Keratinocyte (primary cell): ENCODE measurements at regions not wholly inside any gene's neighbourhood (a gene's known extent, or its start where the extent isn't known, plus 50 kb on each side); places are given as distances from the start of the nearest gene placed in this dataset.

Experiments used
- DNase-seq: peaks from one replicate; pipeline ENCODE4 v3.0.0-alpha.2; 2011; ENCODE audit warnings: low read depth, missing footprints, low spot score
- FAIRE-seq: peaks from 2 replicates; lab custom pipeline; 2011; peaks lifted over from hg19 to GRCh38; lab: Jason Lieb, UNC
- H2AFZ ChIP-seq: 2 replicates; pipeline ENCODE4 v1.6.0; 2012; ENCODE audit warnings: low read length, control low read depth, inconsistent platforms; ENCODE audit not compliant: control insufficient read depth
- H3K27ac ChIP-seq: 2 replicates; pipeline ENCODE4 v1.5.1; 2011; ENCODE audit warnings: low read length; ENCODE audit not compliant: control insufficient read depth, insufficient read depth
- H3K27me3 ChIP-seq: 3 replicates; pipeline ENCODE4 v1.6.0; 2011; ENCODE audit warnings: low read length; ENCODE audit not compliant: control insufficient read depth, insufficient read depth; ENCODE audit errors: extremely low read depth
- H3K36me3 ChIP-seq, 2 experiments: 2 replicates in 1 of 2; 3 replicates in 1 of 2; pipeline ENCODE4 v1.5.1; 2011; ENCODE audit warnings: low read length in 2 of 2, mild to moderate bottlenecking in 1 of 2; ENCODE audit not compliant: control insufficient read depth in 2 of 2, insufficient read depth in 2 of 2; ENCODE audit errors: extremely low read depth in 1 of 2
- H3K4me1 ChIP-seq: 3 replicates; pipeline ENCODE4 v1.5.1; 2011; ENCODE audit warnings: low read length; ENCODE audit not compliant: control insufficient read depth, insufficient read depth; ENCODE audit errors: extremely low read depth
- H3K4me2 ChIP-seq: 3 replicates; pipeline ENCODE4 v1.6.0; 2011; ENCODE audit warnings: low read depth, low read length; ENCODE audit not compliant: control insufficient read depth, insufficient read depth; ENCODE audit errors: extremely low read depth
- H3K4me3 ChIP-seq, 3 experiments: fragments of 200-600 bp in 1 of 3; sonication (generic) in 1 of 3; 2 replicates in 2 of 3; 3 replicates in 1 of 3; pipeline ENCODE4 v1.5.1; 2011 to 2016; ENCODE audit warnings: low read length in 3 of 3, mild to moderate bottlenecking in 3 of 3, control low read depth in 2 of 3, inconsistent platforms in 1 of 3, low read depth in 1 of 3, mixed read lengths in 1 of 3, mixed run types in 1 of 3, moderate library complexity in 1 of 3; ENCODE audit not compliant: control insufficient read depth in 2 of 3, insufficient read depth in 2 of 3; ENCODE audit errors: extremely low read depth in 1 of 3
- H3K79me2 ChIP-seq: 2 replicates; pipeline ENCODE4 v1.6.0; 2012; ENCODE audit warnings: low read length; ENCODE audit not compliant: control insufficient read depth, insufficient read depth
- H3K9ac ChIP-seq: 3 replicates; pipeline ENCODE4 v1.6.0; 2011; ENCODE audit warnings: low read length; ENCODE audit not compliant: control insufficient read depth, insufficient read depth; ENCODE audit errors: extremely low read depth
- H3K9me1 ChIP-seq: 3 replicates; pipeline ENCODE4 v1.6.0; 2011; ENCODE audit warnings: low read length; ENCODE audit not compliant: control insufficient read depth, insufficient read depth; ENCODE audit errors: extremely low read depth
- H3K9me3 ChIP-seq: 2 replicates; pipeline ENCODE4 v1.5.1; 2012; ENCODE audit warnings: low read depth, low read length; ENCODE audit not compliant: control insufficient read depth
- H4K20me1 ChIP-seq: 3 replicates; pipeline ENCODE4 v1.6.0; 2011; ENCODE audit warnings: low read length; ENCODE audit not compliant: control insufficient read depth, insufficient read depth; ENCODE audit errors: extremely low read depth
- CTCF ChIP-seq, 3 experiments: IDR thresholded peaks in 1 of 3; conservative IDR thresholded peaks in 1 of 3; optimal IDR thresholded peaks in 1 of 3; 2 replicates in 2 of 3; 3 replicates in 1 of 3; pipeline versions ENCODE3 to v1.5.1; 2011; ENCODE audit warnings: low read length in 3 of 3, mild to moderate bottlenecking in 3 of 3, moderate library complexity in 2 of 3, control low read depth in 1 of 3, inconsistent platforms in 1 of 3; ENCODE audit not compliant: insufficient read depth in 2 of 3; ENCODE audit errors: extremely low read depth in 1 of 3
- EZH2 ChIP-seq: IDR thresholded peaks from one replicate; pipeline ENCODE4 v1.6.1; 2012; ENCODE audit warnings: inconsistent platforms, mild to moderate bottlenecking, low read length, moderate library complexity
- dilution Hi-C: fragments of 300-500 bp; cut with MboI; formaldehyde crosslinking; loops from one replicate; pipeline ENCODE4 v1.7.0; 2020; ENCODE audit warnings: low sequenced_read_pairs; ENCODE audit not compliant: extremely low pct_ligation_motif_present

GRCh38 chr13:59504407-59504806 lies 659.3 kb downstream of the DIAPH3 start:
- H3K27me3 ChIP-seq, result no peaks in the 10 kb centered on the region
- DNase-seq (no peak), FAIRE-seq (no peak)
- H3K9me3 ChIP-seq, result no peaks in the 10 kb centered on the region
- no peak overlapping the region for H3K27ac ChIP-seq
- H3K4me1 ChIP-seq, result no peaks in the 10 kb centered on the region
- H4K20me1 ChIP-seq, result no peaks in the 10 kb centered on the region
- no peaks in the 10 kb centered on the region for H3K79me2 ChIP-seq
- no peaks in the 10 kb centered on the region for H3K9me1 ChIP-seq
- H3K4me3 ChIP-seq, result no peak overlapping the region
- no peaks in the 10 kb centered on the region for H3K36me3 ChIP-seq
- no peak overlapping the region for H3K9ac ChIP-seq
- H3K4me2 ChIP-seq, result no peak overlapping the region
- H2AFZ ChIP-seq, result no peak overlapping the region
- TF ChIP-seq CTCF (optimal IDR thresholded peaks at IDR 0.05 in 1 of 3, IDR thresholded peaks at IDR 0.05 in 1 of 3, conservative IDR thresholded peaks at IDR 0.05 in 1 of 3; ENCODE audit: extremely low read depth in 1 of 3, insufficient read depth in 2 of 3, low read length in 3 of 3), result no peak
- TF ChIP-seq EZH2, result no peak
- dilution Hi-C loops, result no loop called here

GRCh38 chr13:59510386-59510785 lies 653.3 kb downstream of the DIAPH3 start:
- Histone ChIP-seq H2AFZ (no peak overlapping the region), H3K79me2 (no peaks in the 10 kb centered on the region), H3K9me3 (no peaks in the 10 kb centered on the region), H3K27ac (no peak overlapping the region), H3K9me1 (no peaks in the 10 kb centered on the region), H3K27me3 (no peaks in the 10 kb centered on the region), H3K9ac (no peak overlapping the region), H3K36me3 (no peaks in the 10 kb centered on the region), H3K4me1 (no peaks in the 10 kb centered on the region), H4K20me1 (no peaks in the 10 kb centered on the region), H3K4me2 (no peak overlapping the region), H3K4me3 (no peak overlapping the region)
- TF ChIP-seq CTCF (optimal IDR thresholded peaks at IDR 0.05 in 1 of 3, IDR thresholded peaks at IDR 0.05 in 1 of 3, conservative IDR thresholded peaks at IDR 0.05 in 1 of 3; ENCODE audit: extremely low read depth in 1 of 3, insufficient read depth in 2 of 3, low read length in 3 of 3) (no peak), EZH2 (no peak)
- dilution Hi-C loops, result no loop called here
- DNase-seq (no peak), FAIRE-seq (no peak)
